Osteocyte (in vitro differentiated cells): ENCODE measurements at regions not wholly inside any gene's neighbourhood (a gene's known extent, or its start where the extent isn't known, plus 50 kb on each side); places are given as distances from the start of the nearest gene placed in this dataset.

ENCODE experiments used
- DNase-seq: peaks from one replicate; pipeline ENCODE4 v3.0.0; 2021; ENCODE audit warnings: mixed read lengths; ENCODE audit not compliant: unreplicated experiment; ENCODE audit errors: extremely low spot score
- H3K27ac Mint-ChIP-seq: one replicate; pipeline ENCODE4 v1.8.0; 2021; ENCODE audit warnings: mild to moderate bottlenecking, mixed read lengths; ENCODE audit not compliant: unreplicated experiment
- H3K27me3 Mint-ChIP-seq: one replicate; pipeline ENCODE4 v1.8.0; 2021; ENCODE audit warnings: mixed read lengths; ENCODE audit not compliant: unreplicated experiment
- H3K36me3 Mint-ChIP-seq: one replicate; pipeline ENCODE4 v1.8.0; 2021; ENCODE audit warnings: mixed read lengths; ENCODE audit not compliant: unreplicated experiment
- H3K4me1 Mint-ChIP-seq: one replicate; pipeline ENCODE4 v1.8.0; 2021; ENCODE audit warnings: mixed read lengths; ENCODE audit not compliant: unreplicated experiment
- H3K4me3 Mint-ChIP-seq: one replicate; pipeline ENCODE4 v1.8.0; 2021; ENCODE audit warnings: mild to moderate bottlenecking, moderate library complexity, mixed read lengths; ENCODE audit not compliant: unreplicated experiment
- H3K9me3 Mint-ChIP-seq: one replicate; pipeline ENCODE4 v1.8.0; 2021; ENCODE audit warnings: mixed read lengths; ENCODE audit not compliant: unreplicated experiment
- TF ChIP-seq, protein P1 (sequence below): fragments of 200-600 bp; sonication (generic); IDR thresholded peaks from 2 replicates; pipeline ENCODE4 v1.5.0; 2021; ENCODE audit warnings: antibody characterized with exemption, mild to moderate bottlenecking, moderate library complexity

DNA sequence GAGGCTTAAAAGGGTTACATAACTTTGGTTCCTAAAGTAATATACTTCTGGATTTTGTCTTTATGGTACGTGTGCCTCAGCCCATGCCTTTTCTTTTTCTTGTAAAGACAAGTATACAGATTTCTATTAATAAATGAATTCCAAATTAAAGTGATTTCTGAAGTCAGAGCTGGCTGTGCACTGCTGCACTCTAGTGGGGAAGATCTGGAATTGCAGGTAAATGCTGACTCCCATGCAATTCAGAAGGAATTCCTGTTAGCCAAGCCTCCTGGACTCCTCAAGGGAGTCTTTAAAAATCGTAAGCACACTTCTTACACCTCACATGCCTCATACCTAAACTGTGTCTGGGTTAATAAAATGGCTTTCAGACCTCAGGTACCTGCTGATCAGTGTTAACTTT, 118.4 kb upstream of the SLC7A1 start:
- Mint-ChIP-seq H3K36me3 (no peaks in the 10 kb centered on the region), H3K9me3 (no peaks in the 10 kb centered on the region)
- no peak for DNase-seq

DNA sequence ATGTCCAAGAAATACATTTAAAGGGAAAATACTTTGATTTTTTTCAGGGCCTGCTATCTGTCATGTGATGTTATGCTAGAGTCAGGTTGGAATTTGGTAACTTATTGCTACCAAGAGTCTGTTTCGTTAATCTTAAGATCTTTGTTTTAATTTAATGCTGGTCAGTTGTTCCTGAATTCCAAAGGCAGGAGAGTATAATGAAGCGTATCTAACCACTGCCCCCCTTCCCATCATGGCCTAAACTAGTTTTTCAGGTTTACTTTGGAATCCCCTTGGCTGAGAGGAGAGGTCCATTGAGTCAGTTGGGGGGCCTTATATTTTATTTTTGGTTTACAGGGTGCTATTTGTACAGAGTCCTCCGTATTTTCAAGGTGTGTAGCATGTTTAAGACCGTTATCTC, 116.3 kb upstream of the SLC7A1 start:
- TF ChIP-seq, protein P1, sequence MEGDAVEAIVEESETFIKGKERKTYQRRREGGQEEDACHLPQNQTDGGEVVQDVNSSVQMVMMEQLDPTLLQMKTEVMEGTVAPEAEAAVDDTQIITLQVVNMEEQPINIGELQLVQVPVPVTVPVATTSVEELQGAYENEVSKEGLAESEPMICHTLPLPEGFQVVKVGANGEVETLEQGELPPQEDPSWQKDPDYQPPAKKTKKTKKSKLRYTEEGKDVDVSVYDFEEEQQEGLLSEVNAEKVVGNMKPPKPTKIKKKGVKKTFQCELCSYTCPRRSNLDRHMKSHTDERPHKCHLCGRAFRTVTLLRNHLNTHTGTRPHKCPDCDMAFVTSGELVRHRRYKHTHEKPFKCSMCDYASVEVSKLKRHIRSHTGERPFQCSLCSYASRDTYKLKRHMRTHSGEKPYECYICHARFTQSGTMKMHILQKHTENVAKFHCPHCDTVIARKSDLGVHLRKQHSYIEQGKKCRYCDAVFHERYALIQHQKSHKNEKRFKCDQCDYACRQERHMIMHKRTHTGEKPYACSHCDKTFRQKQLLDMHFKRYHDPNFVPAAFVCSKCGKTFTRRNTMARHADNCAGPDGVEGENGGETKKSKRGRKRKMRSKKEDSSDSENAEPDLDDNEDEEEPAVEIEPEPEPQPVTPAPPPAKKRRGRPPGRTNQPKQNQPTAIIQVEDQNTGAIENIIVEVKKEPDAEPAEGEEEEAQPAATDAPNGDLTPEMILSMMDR = no peak
- peaks cover 7% of the 10 kb centered on the region for H3K4me1 Mint-ChIP-seq
- H3K27me3 Mint-ChIP-seq = no peaks in the 10 kb centered on the region
- H3K4me3 Mint-ChIP-seq = no peak overlapping the region
- no peaks in the 10 kb centered on the region for H3K9me3 Mint-ChIP-seq
- no peak for DNase-seq
- no peaks in the 10 kb centered on the region for H3K36me3 Mint-ChIP-seq
- H3K27ac Mint-ChIP-seq = no peak overlapping the region

More for the DNA sequence above, 118.4 kb upstream of the SLC7A1 start:
- no peak overlapping the region for H3K4me3 Mint-ChIP-seq
- TF ChIP-seq, protein P1 = peak; percentile 56
- no peaks in the 10 kb centered on the region for H3K4me1 Mint-ChIP-seq
- peaks cover 10% of the 10 kb centered on the region for H3K27me3 Mint-ChIP-seq
- H3K27ac Mint-ChIP-seq = no peak overlapping the region

DNA sequence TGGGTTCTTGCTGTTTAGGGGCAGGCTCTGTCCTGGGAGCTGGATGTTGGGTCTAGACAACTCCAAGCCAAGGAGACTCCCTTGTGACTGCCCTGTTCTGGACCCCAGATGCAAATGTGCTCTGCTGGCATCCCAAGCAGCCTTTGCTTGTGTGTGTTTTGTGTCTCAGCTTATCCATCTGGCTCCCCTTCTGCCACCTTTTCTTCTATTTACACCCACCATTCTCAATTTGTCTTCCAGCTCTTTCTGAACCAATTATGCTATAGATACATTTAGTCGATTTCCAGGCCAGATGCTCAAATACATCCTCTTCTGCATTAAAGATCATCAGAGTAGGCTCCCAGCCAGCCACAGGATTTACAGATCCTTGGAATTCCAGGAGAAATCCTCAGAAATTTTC, 115.0 kb upstream of the SLC7A1 start:
- Mint-ChIP-seq H3K4me1 (peaks cover 13% of the 10 kb centered on the region), H3K9me3 (no peaks in the 10 kb centered on the region), H3K36me3 (no peaks in the 10 kb centered on the region), H3K27ac (no peak overlapping the region), H3K4me3 (no peak overlapping the region), H3K27me3 (no peaks in the 10 kb centered on the region)
- DNase-seq = no peak
- TF ChIP-seq, protein P1 = no peak

DNA sequence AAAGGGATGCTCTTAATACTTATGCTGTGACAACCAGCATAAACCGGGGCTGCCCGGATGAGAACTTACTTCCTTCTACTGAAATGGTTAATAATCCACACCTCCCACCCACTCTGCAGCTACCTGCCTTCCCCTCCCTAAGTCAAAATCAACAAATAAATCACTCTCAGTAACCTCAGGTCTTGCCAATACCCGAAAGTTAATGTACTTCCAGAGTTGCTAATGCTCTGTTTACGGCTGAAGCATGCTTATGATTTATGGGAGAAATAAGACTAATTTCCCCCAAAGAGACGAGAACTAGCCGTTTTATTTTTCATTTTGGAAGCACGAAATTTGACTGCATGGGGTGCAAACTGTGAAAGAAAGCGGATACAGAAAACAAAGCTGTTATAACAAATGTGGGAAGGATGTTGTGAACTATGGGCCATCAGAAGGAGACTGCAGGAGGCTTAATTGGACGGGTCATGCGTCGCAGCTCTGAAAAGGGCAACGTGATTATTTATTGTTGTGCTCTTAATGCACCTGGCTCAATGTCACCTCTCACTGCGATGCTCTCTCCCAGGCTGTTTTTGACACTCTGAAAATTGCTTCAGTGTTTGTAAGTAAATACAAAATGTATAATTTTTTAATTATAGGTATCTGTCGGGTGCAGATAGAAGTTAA, 114.0 kb upstream of the SLC7A1 start:
- H3K4me1 Mint-ChIP-seq = peaks cover 19% of the 10 kb centered on the region
- no peak overlapping the region for H3K27ac Mint-ChIP-seq
- H3K4me3 Mint-ChIP-seq = no peak overlapping the region
- TF ChIP-seq, protein P1 = no peak
- no peaks in the 10 kb centered on the region for H3K9me3 Mint-ChIP-seq
- DNase-seq = no peak
- H3K27me3 Mint-ChIP-seq = no peaks in the 10 kb centered on the region
- no peaks in the 10 kb centered on the region for H3K36me3 Mint-ChIP-seq

DNA sequence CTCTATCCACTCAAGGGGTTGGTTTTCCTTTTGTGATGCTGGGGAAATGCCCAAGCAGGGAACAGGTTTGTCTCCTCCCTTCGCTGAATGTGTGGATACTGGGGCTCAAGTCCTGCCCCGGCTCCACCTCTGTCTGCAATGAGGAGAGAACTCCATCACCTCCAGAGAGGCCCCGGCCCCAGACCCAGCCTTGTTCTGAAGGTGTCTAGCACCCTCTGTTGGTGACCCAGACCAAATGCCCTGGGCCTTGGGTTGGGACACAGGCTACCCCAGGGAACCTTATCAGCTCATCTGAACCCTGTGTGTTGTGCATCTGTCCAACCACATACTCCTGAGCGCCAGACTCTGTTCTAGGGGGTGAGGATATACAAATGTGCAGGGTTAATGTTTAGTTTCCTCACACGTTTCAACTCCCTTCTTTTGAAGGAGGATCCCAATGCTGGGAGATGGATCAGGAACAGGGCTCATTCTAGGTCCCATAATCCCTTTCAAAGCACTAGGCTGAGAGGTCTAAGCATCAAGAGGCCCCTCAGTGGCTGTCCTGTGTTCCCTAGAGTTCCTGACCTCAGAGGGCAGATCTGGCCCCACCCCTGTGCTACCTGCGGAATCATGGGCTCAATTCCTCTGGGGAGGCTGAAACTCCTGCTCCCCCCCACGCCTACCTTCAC, 112.5 kb upstream of the SLC7A1 start:
- peaks cover 34% of the 10 kb centered on the region for H3K4me1 Mint-ChIP-seq
- H3K27me3 Mint-ChIP-seq = no peaks in the 10 kb centered on the region
- no peaks in the 10 kb centered on the region for H3K9me3 Mint-ChIP-seq
- H3K4me3 Mint-ChIP-seq = no peak overlapping the region
- no peak overlapping the region for H3K27ac Mint-ChIP-seq
- H3K36me3 Mint-ChIP-seq = no peaks in the 10 kb centered on the region
- no peak for DNase-seq
- TF ChIP-seq, protein P1 = peak; percentile 62
